ENCODE measurements at regions not wholly inside any gene's neighbourhood (a gene's known extent, or its start where the extent isn't known, plus 50 kb on each side); places are given as distances from the start of the nearest gene placed in this dataset.

DNA sequence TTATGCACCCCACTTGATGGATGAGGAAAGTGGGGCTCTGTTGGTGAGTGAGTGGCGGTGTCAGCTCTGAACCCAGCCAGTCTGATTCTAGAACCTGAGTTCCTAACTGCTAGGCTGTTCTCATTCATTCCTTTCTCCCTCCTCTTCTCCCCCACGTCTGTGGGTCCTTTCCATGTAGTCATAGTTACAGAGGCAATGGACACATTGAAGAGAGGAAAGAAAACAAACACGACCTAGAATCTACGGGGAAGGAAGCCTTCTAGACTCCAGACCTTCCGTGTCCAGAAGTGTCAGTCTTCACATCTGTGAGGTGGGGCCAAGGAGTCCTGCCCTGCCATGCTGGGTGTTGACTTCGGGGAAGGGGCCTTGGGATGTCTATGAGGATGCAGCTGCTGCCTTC, 115.8 kb upstream of the WNT4 start:
- TF ChIP-seq, protein P1, sequence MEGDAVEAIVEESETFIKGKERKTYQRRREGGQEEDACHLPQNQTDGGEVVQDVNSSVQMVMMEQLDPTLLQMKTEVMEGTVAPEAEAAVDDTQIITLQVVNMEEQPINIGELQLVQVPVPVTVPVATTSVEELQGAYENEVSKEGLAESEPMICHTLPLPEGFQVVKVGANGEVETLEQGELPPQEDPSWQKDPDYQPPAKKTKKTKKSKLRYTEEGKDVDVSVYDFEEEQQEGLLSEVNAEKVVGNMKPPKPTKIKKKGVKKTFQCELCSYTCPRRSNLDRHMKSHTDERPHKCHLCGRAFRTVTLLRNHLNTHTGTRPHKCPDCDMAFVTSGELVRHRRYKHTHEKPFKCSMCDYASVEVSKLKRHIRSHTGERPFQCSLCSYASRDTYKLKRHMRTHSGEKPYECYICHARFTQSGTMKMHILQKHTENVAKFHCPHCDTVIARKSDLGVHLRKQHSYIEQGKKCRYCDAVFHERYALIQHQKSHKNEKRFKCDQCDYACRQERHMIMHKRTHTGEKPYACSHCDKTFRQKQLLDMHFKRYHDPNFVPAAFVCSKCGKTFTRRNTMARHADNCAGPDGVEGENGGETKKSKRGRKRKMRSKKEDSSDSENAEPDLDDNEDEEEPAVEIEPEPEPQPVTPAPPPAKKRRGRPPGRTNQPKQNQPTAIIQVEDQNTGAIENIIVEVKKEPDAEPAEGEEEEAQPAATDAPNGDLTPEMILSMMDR (IDR thresholded peaks at IDR 0.05), result no peak
- no peak for TF ChIP-seq POLR2A (IDR thresholded peaks at IDR 0.05)
